Activated CD8-positive, alpha-beta memory T cell treated with anti-CD3 and anti-CD28 coated beads, Interleukin-2, amount 10 ng/mL, durations not matched to agents 7 days and 5 days (primary cell): ENCODE measurements at regions not wholly inside any gene's neighbourhood (a gene's known extent, or its start where the extent isn't known, plus 50 kb on each side); places are given as distances from the start of the nearest gene placed in this dataset.

Experiments
- ATAC-seq: fragments of 150-1000 bp; cut with Tn5 transposase; one replicate; pipeline ENCODE4 v1.10.0; 2021; ENCODE audit warnings: moderate library complexity
- CTCF ChIA-PET: fragments of 350-600 bp; sonication (Branson Sonifier 250); formaldehyde crosslinking; loops from one replicate; lab custom pipeline; 2021; ENCODE audit warnings: antibody characterized with exemption; lab: Charles Lee
- DNase-seq: peaks from one replicate; pipeline ENCODE4 v3.0.0-alpha.2; 2020
- H3K27ac Mint-ChIP-seq: one replicate; pipeline ENCODE4 v1.8.0; 2021; ENCODE audit warnings: mild to moderate bottlenecking, mixed read lengths
- H3K27me3 Mint-ChIP-seq: one replicate; pipeline ENCODE4 v1.8.0; 2021; ENCODE audit warnings: mixed read lengths
- H3K36me3 Mint-ChIP-seq: one replicate; pipeline ENCODE4 v1.8.0; 2021; ENCODE audit warnings: mild to moderate bottlenecking, mixed read lengths
- H3K4me1 Mint-ChIP-seq: one replicate; pipeline ENCODE4 v1.8.0; 2021; ENCODE audit warnings: mixed read lengths
- H3K4me3 Mint-ChIP-seq: one replicate; pipeline ENCODE4 v1.8.0; 2021; ENCODE audit warnings: mild to moderate bottlenecking, moderate library complexity, mixed read lengths
- H3K9me3 Mint-ChIP-seq: one replicate; pipeline ENCODE4 v1.8.0; 2022; ENCODE audit warnings: low read depth, mixed read lengths

DNA sequence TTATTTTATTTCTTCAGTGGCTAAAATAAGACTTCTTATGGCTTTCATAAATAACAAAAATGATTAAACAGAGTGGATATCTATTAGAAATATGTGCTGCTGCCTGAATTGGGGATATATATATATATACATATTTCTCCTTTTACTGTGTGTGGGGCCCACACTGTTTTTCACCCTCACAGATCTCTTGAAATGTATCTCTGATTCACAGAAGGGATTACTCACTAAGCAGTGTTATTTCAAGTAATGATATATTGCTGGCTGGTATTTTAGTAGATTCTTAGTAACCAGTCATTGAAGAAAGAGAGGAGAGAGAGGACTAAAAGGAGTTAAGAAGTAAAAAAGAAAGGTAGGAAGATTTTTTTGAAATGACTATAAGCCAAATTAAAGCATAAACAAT is 308.6 kb upstream of the NRP1 start:
- Mint-ChIP-seq H3K27ac (no peak overlapping the region), H3K4me3 (no peak overlapping the region), H3K27me3 (peaks cover 2% of the 10 kb centered on the region), H3K4me1 (no peaks in the 10 kb centered on the region), H3K9me3 (no peaks in the 10 kb centered on the region), H3K36me3 (no peaks in the 10 kb centered on the region)
- DNase-seq (no peak), ATAC-seq (no peak)
- CTCF ChIA-PET, result no interaction called here

DNA sequence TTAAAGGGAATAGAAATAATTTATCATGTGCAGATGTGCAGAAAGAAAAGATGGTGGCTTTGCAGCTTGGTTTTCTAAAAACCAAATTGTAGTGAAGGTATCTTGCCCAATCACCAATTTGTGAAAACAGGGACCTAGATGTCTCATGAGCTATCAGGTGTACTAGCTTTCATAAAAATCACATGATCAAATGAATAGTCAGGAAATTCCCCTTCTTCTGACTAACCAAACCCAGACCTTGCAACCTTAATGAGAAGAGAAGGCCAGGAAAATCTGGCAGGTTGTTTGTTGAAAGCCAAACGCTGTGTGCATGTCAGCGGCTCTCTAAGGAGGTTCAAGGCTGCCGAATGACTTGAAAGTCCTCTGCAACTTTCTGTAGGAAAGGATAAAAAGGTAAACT is 304.4 kb upstream of the NRP1 start:
- no peak for ATAC-seq
- no peak overlapping the region for H3K4me3 Mint-ChIP-seq

DNA sequence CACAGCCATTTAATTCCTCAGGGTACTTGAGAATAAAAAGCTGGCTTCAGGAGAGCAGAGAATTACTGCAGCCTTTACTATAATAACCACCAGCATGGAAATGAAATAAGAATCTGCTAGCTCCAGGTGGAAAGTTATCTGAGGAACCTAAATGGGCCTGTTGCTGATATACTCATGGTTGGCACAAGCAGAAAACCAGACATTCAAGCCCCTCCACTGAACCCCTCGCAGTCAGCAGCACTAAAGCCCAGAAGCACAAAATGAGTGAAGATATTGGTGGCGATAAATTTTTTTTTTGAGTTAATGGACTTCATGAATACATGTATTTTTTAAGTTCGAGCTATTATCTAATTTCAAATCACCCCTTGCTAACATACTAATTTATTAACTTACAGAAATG is 303.9 kb upstream of the NRP1 start:
- DNase-seq (no peak), ATAC-seq (no peak)
- CTCF ChIA-PET, result no interaction called here
- H3K9me3 Mint-ChIP-seq, result no peaks in the 10 kb centered on the region
- no peak overlapping the region for H3K27ac Mint-ChIP-seq
- no peak overlapping the region for H3K4me3 Mint-ChIP-seq
- no peaks in the 10 kb centered on the region for H3K4me1 Mint-ChIP-seq
- H3K27me3 Mint-ChIP-seq, result no peaks in the 10 kb centered on the region
- H3K36me3 Mint-ChIP-seq, result no peaks in the 10 kb centered on the region

More for the DNA sequence above, 304.4 kb upstream of the NRP1 start:
- Mint-ChIP-seq H3K27ac (no peak overlapping the region), H3K9me3 (no peaks in the 10 kb centered on the region), H3K36me3 (no peaks in the 10 kb centered on the region), H3K4me1 (no peaks in the 10 kb centered on the region), H3K27me3 (peaks cover 2% of the 10 kb centered on the region)
- CTCF ChIA-PET, result no interaction called here
- DNase-seq, result no peak

DNA sequence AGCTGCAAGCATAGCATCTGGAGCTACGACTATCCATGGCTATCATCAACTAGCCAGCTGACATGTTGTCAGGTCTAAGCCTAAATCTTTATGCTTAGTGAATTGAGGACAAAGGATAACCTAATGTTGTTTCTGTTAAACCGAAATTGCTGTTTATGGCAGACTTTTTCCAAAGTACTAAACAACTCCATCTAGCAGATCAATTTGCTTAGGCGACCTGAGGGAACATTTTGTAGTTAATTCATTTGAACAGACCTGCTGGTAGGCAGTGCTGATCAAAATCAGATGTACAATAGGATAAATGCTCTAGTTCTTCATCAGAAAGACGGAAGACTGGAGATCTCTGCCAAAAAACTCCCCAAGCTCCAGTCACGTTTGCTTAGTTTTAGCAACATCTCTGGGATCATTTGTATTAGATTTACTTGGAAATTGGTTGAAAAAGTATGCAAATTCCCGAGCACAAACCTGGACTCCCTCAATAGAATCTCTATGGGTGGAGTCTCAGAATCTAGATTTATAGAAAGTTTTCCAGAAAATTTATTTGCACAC is 301.6 kb upstream of the NRP1 start:
- Mint-ChIP-seq H3K9me3 (no peaks in the 10 kb centered on the region), H3K27ac (no peak overlapping the region), H3K4me3 (no peak overlapping the region), H3K27me3 (no peaks in the 10 kb centered on the region), H3K36me3 (no peaks in the 10 kb centered on the region), H3K4me1 (no peaks in the 10 kb centered on the region)
- CTCF ChIA-PET, result no interaction called here
- DNase-seq, result no peak
- ATAC-seq, result no peak

DNA sequence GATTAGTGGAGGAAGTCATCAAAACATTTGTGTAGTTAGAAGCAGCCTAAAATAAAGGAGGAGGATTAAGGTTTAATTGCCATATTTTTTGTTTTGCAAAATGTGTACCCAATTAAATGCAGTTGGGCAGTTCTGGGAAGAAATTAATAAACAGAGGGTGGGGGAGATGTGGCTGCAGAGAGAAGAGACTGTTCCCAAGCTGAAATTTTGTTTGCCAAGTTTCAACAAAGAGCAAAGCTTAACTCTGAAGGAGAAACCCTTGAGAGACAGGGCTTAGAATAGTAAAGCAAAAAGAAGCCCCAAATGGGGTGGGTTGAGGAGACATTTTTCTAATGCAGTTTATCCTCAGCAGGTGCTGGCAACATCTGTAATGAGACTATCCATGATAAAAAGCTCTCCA is 298.0 kb upstream of the NRP1 start:
- H3K27me3 Mint-ChIP-seq, result no peaks in the 10 kb centered on the region
- no peaks in the 10 kb centered on the region for H3K36me3 Mint-ChIP-seq
- no peaks in the 10 kb centered on the region for H3K9me3 Mint-ChIP-seq
- H3K4me3 Mint-ChIP-seq, result no peak overlapping the region
- DNase-seq (no peak), ATAC-seq (no peak)
- H3K27ac Mint-ChIP-seq, result no peak overlapping the region
- no peaks in the 10 kb centered on the region for H3K4me1 Mint-ChIP-seq
- CTCF ChIA-PET, result no interaction called here

DNA sequence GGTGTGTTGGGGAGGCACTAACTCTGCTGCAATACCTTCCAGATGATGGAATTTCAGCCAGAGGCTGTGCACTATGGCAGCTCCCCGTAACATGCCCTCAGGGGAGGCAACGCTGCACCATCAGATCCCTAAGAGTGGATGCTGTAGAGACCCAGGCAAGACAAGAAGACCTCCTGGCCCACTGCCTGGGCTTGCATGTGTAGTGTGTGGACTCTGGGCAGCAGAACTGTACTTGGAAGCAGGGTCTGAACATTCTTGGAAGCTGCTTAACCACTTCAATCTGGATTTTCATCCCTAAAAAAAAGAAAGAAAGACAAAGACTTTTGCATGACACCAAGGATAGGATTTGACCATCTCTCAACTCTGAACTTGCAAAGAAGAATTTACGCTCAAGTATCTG is 297.5 kb upstream of the NRP1 start:
- H3K27me3 Mint-ChIP-seq, result no peaks in the 10 kb centered on the region
- no peak overlapping the region for H3K4me3 Mint-ChIP-seq
- no peaks in the 10 kb centered on the region for H3K9me3 Mint-ChIP-seq
- DNase-seq (no peak), ATAC-seq (no peak)
- no peaks in the 10 kb centered on the region for H3K4me1 Mint-ChIP-seq
- H3K27ac Mint-ChIP-seq, result no peak overlapping the region
- H3K36me3 Mint-ChIP-seq, result no peaks in the 10 kb centered on the region
- CTCF ChIA-PET, result no interaction called here

DNA sequence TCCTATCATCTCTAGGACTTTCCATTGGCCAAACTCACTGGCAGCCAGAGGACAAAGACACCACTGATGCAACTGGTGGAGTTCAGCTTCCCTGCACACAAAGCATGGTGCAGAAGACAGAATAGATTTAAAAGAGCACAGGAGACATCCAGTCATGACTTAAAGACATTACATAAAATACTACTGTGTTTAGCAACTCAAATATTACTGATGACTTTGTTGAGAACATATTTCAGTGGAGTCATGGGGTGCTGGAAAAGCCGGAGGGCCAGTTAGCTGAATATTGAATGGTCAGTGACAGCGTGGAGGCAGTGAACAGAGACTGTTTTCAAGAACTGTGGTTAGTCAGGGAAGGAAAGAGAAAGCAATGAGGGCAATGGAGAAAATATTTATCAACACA is 296.3 kb upstream of the NRP1 start:
- no peak for DNase-seq
- H3K4me3 Mint-ChIP-seq, result no peak overlapping the region
- no peaks in the 10 kb centered on the region for H3K36me3 Mint-ChIP-seq
- no peak overlapping the region for H3K27ac Mint-ChIP-seq
- H3K27me3 Mint-ChIP-seq, result no peaks in the 10 kb centered on the region
- CTCF ChIA-PET, result no interaction called here
- no peak for ATAC-seq
- no peaks in the 10 kb centered on the region for H3K9me3 Mint-ChIP-seq
- no peaks in the 10 kb centered on the region for H3K4me1 Mint-ChIP-seq

DNA sequence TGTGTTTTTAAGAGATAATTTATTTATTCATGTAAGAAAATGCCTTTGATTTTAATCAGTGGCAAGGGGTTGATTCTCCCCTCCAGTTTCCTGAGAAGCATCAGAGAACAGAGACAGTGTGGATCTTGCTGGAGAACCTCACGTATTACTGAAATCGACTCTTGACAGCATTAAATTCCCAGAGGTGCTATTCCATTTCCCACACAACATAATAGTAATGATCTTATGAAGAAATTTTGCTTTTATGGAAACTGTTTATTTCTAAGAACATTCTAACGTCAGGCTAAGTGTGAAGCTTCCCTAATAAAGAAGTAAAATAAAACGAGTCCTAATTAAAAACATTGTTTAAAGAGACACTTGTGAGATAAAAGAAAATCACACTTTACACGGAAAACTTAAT is 293.1 kb upstream of the NRP1 start:
- no peaks in the 10 kb centered on the region for H3K4me1 Mint-ChIP-seq
- H3K4me3 Mint-ChIP-seq, result no peak overlapping the region
- H3K9me3 Mint-ChIP-seq, result no peaks in the 10 kb centered on the region
- no peak for DNase-seq
- H3K36me3 Mint-ChIP-seq, result no peaks in the 10 kb centered on the region
- CTCF ChIA-PET, result no interaction called here
- no peak for ATAC-seq
- H3K27me3 Mint-ChIP-seq, result no peaks in the 10 kb centered on the region
- no peak overlapping the region for H3K27ac Mint-ChIP-seq

DNA sequence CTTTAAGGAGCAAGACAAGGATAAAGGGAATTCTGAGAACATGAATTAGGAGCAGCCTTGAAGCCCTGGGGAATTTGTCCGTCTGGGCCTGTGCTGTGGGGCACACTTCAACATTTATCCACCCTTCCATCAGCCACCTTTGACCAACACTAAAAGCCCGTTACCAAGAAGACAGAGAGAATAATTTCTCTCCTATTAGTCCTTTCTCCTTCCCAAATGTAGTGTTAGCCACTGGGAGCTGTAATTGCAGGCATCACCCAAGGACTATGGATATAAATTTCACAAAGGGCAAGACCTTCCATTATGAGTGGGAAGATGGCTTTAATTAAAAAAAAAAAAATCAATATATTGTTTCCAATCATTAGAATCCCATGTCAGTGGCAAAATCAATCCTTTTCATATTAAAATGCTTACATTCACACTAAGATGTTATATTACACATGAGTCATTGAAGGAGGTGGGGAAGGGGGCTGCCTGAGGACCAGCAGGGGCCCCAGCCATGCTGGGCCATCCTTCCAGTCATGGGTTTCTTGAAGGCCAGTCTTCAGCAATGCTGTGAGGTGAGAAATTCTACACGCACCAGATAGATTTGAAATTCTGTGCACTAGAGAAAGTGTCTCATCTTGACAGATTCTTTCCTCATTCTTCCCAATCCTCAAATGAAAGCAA is 292.5 kb upstream of the NRP1 start:
- no peak for ATAC-seq
- H3K27me3 Mint-ChIP-seq, result no peaks in the 10 kb centered on the region
- no peaks in the 10 kb centered on the region for H3K4me1 Mint-ChIP-seq
- H3K4me3 Mint-ChIP-seq, result no peak overlapping the region
- no peaks in the 10 kb centered on the region for H3K36me3 Mint-ChIP-seq
- H3K9me3 Mint-ChIP-seq, result no peaks in the 10 kb centered on the region
- no peak overlapping the region for H3K27ac Mint-ChIP-seq
- CTCF ChIA-PET, result no interaction called here
- no peak for DNase-seq

DNA sequence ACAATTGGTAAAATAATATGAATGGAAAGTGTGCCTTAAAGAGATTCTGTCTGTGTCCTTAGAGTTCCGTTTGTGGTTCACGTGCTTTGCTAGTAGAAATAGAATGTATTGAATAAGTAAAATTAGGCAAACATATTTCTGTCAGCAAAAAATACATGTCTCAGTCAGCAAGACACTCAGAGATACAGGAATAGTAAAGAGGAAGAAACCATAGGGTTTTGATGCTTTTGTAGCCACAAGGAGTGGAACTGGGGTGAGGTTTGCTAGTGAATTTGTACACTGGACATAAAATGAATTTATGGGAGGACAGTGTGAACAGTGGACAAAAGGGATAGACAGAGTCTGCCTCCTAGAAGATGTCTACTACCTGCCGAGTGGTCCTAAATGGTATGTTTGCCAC is 289.2 kb upstream of the NRP1 start:
- H3K36me3 Mint-ChIP-seq, result no peaks in the 10 kb centered on the region
- H3K4me3 Mint-ChIP-seq, result no peak overlapping the region
- H3K9me3 Mint-ChIP-seq, result no peaks in the 10 kb centered on the region
- H3K4me1 Mint-ChIP-seq, result no peaks in the 10 kb centered on the region
- CTCF ChIA-PET, result no interaction called here
- H3K27me3 Mint-ChIP-seq, result no peaks in the 10 kb centered on the region
- no peak for ATAC-seq
- no peak overlapping the region for H3K27ac Mint-ChIP-seq
- no peak for DNase-seq

DNA sequence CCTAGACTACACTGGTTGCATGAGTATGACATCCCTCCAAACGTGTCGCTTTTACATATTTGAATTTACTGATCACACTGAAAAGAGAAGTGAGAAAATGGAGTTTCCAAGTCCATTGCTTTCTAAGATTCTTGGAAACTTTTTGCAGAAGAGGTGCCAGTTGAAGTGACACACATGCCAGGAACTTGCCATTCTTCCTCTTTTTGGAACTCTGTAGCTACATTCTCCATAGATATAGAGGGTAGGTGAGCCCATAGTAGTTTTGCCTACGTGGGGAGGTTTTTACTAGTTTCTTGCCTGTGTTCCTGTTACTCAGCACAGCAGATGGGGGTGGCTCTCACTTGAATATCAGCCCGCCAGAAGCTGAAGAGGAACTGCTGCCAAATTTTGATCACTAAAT is 286.6 kb upstream of the NRP1 start:
- DNase-seq, result no peak
- H3K27me3 Mint-ChIP-seq, result no peaks in the 10 kb centered on the region
- no peaks in the 10 kb centered on the region for H3K9me3 Mint-ChIP-seq
- no peaks in the 10 kb centered on the region for H3K4me1 Mint-ChIP-seq
- CTCF ChIA-PET, result no interaction called here
- no peak overlapping the region for H3K4me3 Mint-ChIP-seq
- H3K27ac Mint-ChIP-seq, result no peak overlapping the region
- ATAC-seq, result no peak
- H3K36me3 Mint-ChIP-seq, result no peaks in the 10 kb centered on the region

DNA sequence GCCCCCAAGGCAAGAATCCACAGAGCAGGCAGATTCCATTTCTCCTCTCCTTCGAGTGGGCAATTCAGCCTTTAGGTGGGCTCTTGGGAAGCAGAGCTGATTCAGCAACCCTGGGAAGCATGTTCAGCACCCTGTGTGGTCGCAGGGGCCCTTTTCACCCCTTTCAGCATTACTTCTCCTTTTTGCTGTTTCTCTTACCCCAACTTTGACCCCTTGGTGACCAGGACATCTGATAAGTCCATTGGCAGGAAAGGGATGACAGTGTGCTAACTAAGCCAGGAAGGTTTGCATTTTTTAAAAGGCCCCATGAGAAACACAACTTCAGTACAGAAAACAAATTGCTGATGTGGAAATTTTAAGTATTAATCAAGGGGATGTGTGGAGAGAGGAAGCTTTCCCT is 283.7 kb upstream of the NRP1 start:
- Mint-ChIP-seq H3K27me3 (no peaks in the 10 kb centered on the region), H3K9me3 (no peaks in the 10 kb centered on the region), H3K4me1 (no peaks in the 10 kb centered on the region), H3K27ac (no peak overlapping the region), H3K36me3 (no peaks in the 10 kb centered on the region), H3K4me3 (no peak overlapping the region)
- ATAC-seq (no peak), DNase-seq (no peak)
- CTCF ChIA-PET, result no interaction called here

DNA sequence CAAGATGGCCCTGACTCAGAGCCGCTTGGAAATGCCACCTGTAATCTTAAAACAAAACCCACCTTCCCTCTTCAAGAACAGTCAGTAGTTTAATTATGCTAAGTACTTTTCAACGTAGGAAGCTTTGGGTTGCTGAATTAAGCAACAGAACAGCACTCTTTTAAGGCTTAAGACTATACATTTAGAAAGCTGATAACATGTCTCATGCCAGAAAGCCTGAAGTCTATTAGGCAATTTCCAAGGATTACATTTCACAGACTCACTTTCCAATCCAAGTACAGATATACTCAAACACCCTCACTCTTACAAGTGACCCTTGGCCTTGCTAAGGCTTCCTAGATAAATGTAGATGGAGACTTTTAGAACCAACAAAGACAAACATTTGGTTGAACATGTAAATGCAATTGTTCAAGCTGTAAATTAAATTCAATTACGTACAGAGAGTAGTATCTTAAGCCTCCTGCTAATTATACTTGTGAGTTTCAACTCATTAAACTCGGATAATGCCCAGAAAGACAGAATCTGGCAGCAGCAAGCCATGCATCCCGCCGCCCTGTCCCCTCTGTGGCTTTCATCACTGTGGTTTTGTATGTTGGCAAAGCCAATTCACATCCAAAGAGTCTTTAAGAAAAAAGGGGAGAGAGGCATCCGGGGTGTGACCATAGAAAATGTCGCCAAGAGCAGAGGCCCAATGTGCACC is 283.1 kb upstream of the NRP1 start:
- Mint-ChIP-seq H3K4me3 (no peak overlapping the region), H3K9me3 (peaks cover 4% of the 10 kb centered on the region), H3K27me3 (no peaks in the 10 kb centered on the region), H3K36me3 (no peaks in the 10 kb centered on the region), H3K4me1 (peaks cover 5% of the 10 kb centered on the region), H3K27ac (no peak overlapping the region)
- ATAC-seq (no peak), DNase-seq (no peak)
- CTCF ChIA-PET, result no interaction called here

DNA sequence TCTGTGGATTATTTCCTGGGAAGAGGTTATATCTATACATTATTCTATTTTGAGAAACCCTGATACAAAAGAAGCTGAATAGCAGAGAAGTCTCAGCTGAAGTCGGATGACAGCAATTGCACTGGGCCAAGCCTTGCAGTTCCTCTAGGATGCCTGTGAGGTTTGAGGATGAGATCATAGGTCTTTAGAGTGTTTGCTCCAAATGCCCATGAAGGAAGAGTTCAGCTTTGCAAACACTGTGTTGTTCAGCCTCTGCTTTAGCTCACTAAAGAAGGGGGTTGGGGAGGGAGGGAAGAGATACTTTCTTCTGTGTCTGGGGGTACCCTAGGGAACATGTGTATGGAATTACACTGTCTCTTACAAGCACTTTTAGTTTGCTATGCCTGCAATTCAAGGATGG is 282.5 kb upstream of the NRP1 start:
- H3K27ac Mint-ChIP-seq, result no peak overlapping the region
- no peak for ATAC-seq

More for the DNA sequence above, 282.5 kb upstream of the NRP1 start:
- CTCF ChIA-PET, result no interaction called here
- no peaks in the 10 kb centered on the region for H3K27me3 Mint-ChIP-seq
- H3K36me3 Mint-ChIP-seq, result no peaks in the 10 kb centered on the region
- no peak overlapping the region for H3K4me3 Mint-ChIP-seq
- no peak for DNase-seq
- peaks cover 4% of the 10 kb centered on the region for H3K9me3 Mint-ChIP-seq
- peaks cover 7% of the 10 kb centered on the region for H3K4me1 Mint-ChIP-seq
